IMR-90 (cell line): ENCODE measurements at regions not wholly inside any gene's neighbourhood (a gene's known extent, or its start where the extent isn't known, plus 50 kb on each side); places are given as distances from the start of the nearest gene placed in this dataset.

Experiments used
- ATAC-seq: fragments of 200-7000 bp; cut with Tn5 transposase; 2 replicates; pipeline ENCODE4 v1.9.1; 2020; ENCODE audit warnings: low read depth, mild to moderate bottlenecking, moderate library complexity
- BruUV-seq: library from RNA; stranded (reverse); fragments of 400-500 nt; replicated peaks from 2 replicates; lab custom pipeline; 2021; lab: Mats Ljungman, UMichigan
- CTCF ChIA-PET: fragments of 300-600 bp; formaldehyde crosslinking; extraction: SDS; loops from one replicate; lab custom pipeline; 2021; ENCODE audit warnings: antibody characterized with exemption; lab: Yijun Ruan, JAX
- POLR2A ChIA-PET: fragments of 300-600 bp; sonication (Branson Sonifier 250); formaldehyde crosslinking; loops from one replicate; lab custom pipeline; 2022; ENCODE audit warnings: antibody characterized with exemption; ENCODE audit not compliant: unreplicated experiment; lab: Charles Lee
- DNase-seq: peaks from one replicate; pipeline ENCODE4 v3.0.0; 2013
- H2AFZ ChIP-seq: replicated peaks from 2 replicates; pipeline ENCODE3; 2013; ENCODE audit warnings: low read length, mild to moderate bottlenecking; ENCODE audit not compliant: poor library complexity
- H2AK5ac ChIP-seq: 2 replicates; pipeline ENCODE4 v1.6.1; 2013; ENCODE audit warnings: low read depth, low read length, inconsistent platforms
- H2AK9ac ChIP-seq: replicated peaks from 2 replicates; pipeline ENCODE3; 2013; ENCODE audit warnings: mild to moderate bottlenecking, low read depth, low read length, moderate library complexity; ENCODE audit not compliant: poor library complexity
- H2BK120ac ChIP-seq: 2 replicates; pipeline ENCODE4 v1.6.1; 2013; ENCODE audit warnings: low read depth, low read length, inconsistent platforms
- H2BK15ac ChIP-seq: 3 replicates; pipeline ENCODE4 v1.6.1; 2013; ENCODE audit warnings: low read depth, low read length, inconsistent platforms
- H2BK20ac ChIP-seq: 2 replicates; pipeline ENCODE4 v1.6.1; 2013; ENCODE audit warnings: low read depth, mild to moderate bottlenecking, inconsistent platforms, low read length, moderate library complexity
- H2BK5ac ChIP-seq: 2 replicates; pipeline ENCODE4 v1.6.1; 2013; ENCODE audit warnings: mild to moderate bottlenecking, low read depth, low read length, inconsistent platforms; ENCODE audit not compliant: poor library complexity, severe bottlenecking
- H3K14ac ChIP-seq: replicated peaks from 2 replicates; pipeline ENCODE4 v1.6.1; 2013; ENCODE audit warnings: low read depth, low read length, inconsistent platforms
- H3K18ac ChIP-seq: 2 replicates; pipeline ENCODE4 v1.6.1; 2013; ENCODE audit warnings: low read depth, low read length, control low read depth
- H3K23ac ChIP-seq: 2 replicates; pipeline ENCODE4 v1.6.1; 2013; ENCODE audit warnings: low read depth, low read length, inconsistent platforms
- H3K27ac ChIP-seq: 2 replicates; pipeline ENCODE4 v1.5.1; 2013; ENCODE audit warnings: mild to moderate bottlenecking, control low read depth, low read length; ENCODE audit not compliant: insufficient read depth
- H3K27me3 ChIP-seq: 2 replicates; pipeline ENCODE4 v1.6.1; 2013; ENCODE audit warnings: low read length; ENCODE audit not compliant: control insufficient read depth, insufficient read depth
- H3K36me3 ChIP-seq: 2 replicates; pipeline ENCODE4 v1.6.1; 2013; ENCODE audit warnings: low read length, mixed read lengths; ENCODE audit not compliant: control insufficient read depth, insufficient read depth
- H3K4ac ChIP-seq: 2 replicates; pipeline ENCODE4 v1.6.1; 2013; ENCODE audit warnings: low read depth, low read length, inconsistent platforms
- H3K4me1 ChIP-seq: 2 replicates; pipeline ENCODE4 v1.6.1; 2013; ENCODE audit warnings: low read length, mixed read lengths; ENCODE audit not compliant: control insufficient read depth, insufficient read depth
- H3K4me2 ChIP-seq: 2 replicates; pipeline ENCODE4 v1.6.1; 2013; ENCODE audit warnings: low read depth, mild to moderate bottlenecking, control low read depth, low read length, moderate library complexity
- H3K4me3 ChIP-seq: 2 replicates; pipeline ENCODE4 v1.5.1; 2013; ENCODE audit warnings: low read depth, mild to moderate bottlenecking, control low read depth, low read length, moderate library complexity; ENCODE audit not compliant: insufficient read depth
- H3K56ac ChIP-seq: 2 replicates; pipeline ENCODE4 v1.6.1; 2013; ENCODE audit warnings: low read length, inconsistent platforms; ENCODE audit not compliant: insufficient read depth; ENCODE audit errors: extremely low read depth
- H3K79me1 ChIP-seq, 2 experiments: 2 replicates each; pipeline ENCODE4 v1.6.1; 2013; ENCODE audit warnings: low read length in 2 of 2, inconsistent platforms in 1 of 2, low read depth in 1 of 2
- H3K9ac ChIP-seq: 2 replicates; pipeline ENCODE4 v1.6.1; 2013; ENCODE audit warnings: low read depth, low read length, control low read depth
- H3K9me1 ChIP-seq: 2 replicates; pipeline ENCODE4 v1.6.1; 2013; ENCODE audit warnings: low read length, inconsistent platforms; ENCODE audit not compliant: insufficient read depth
- H3K9me3 ChIP-seq: 2 replicates; pipeline ENCODE4 v1.6.1; 2013; ENCODE audit warnings: low read length; ENCODE audit not compliant: control insufficient read depth, insufficient read depth
- H4K20me1 ChIP-seq: 2 replicates; pipeline ENCODE4 v1.6.1; 2013; ENCODE audit warnings: low read length, inconsistent platforms; ENCODE audit not compliant: insufficient read depth
- H4K5ac ChIP-seq: 2 replicates; pipeline ENCODE4 v1.6.1; 2013; ENCODE audit warnings: mild to moderate bottlenecking, low read depth, low read length, control low read depth
- H4K8ac ChIP-seq, 2 experiments: 2 replicates each; pipeline ENCODE4 v1.6.1; 2013; ENCODE audit warnings: low read depth in 2 of 2, low read length in 2 of 2, control low read depth in 1 of 2, inconsistent platforms in 1 of 2
- H4K91ac ChIP-seq: 2 replicates; pipeline ENCODE4 v1.6.1; 2013; ENCODE audit warnings: low read depth, low read length, inconsistent platforms; ENCODE audit not compliant: insufficient read depth
- BHLHE40 ChIP-seq: fragments of 150-350 bp; IDR thresholded peaks from 2 replicates; pipeline ENCODE4 v1.6.1; 2016; ENCODE audit warnings: mild to moderate bottlenecking, low read depth, low read length
- CEBPB ChIP-seq: IDR thresholded peaks from 2 replicates; pipeline ENCODE4 v1.6.1; 2012; ENCODE audit warnings: low read depth, low read length, improper control_type of control experiment
- CHD1 ChIP-seq: IDR thresholded peaks from 2 replicates; pipeline ENCODE4 v1.6.1; 2012; ENCODE audit warnings: low read depth, low read length, improper control_type of control experiment
- ELK1 ChIP-seq: fragments of 150-350 bp; IDR thresholded peaks from 2 replicates; pipeline ENCODE4 v1.6.1; 2016; ENCODE audit warnings: low read depth, mild to moderate bottlenecking, low read length, moderate library complexity, borderline replicate concordance
- FOS ChIP-seq: fragments of 150-350 bp; IDR thresholded peaks from 2 replicates; pipeline ENCODE4 v1.6.1; 2016; ENCODE audit warnings: low read depth, low read length
- MAFK ChIP-seq: IDR thresholded peaks from 2 replicates; pipeline ENCODE4 v1.6.1; 2012; ENCODE audit warnings: low read depth, low read length, improper control_type of control experiment
- MAZ ChIP-seq: IDR thresholded peaks from 2 replicates; pipeline ENCODE4 v1.6.1; 2012; ENCODE audit warnings: low read depth, mild to moderate bottlenecking, low read length, improper control_type of control experiment, moderate library complexity, borderline replicate concordance
- NFE2L2 ChIP-seq: fragments of 150-350 bp; IDR thresholded peaks from 2 replicates; pipeline ENCODE4 v1.6.1; 2016; ENCODE audit warnings: low read depth, mild to moderate bottlenecking, low read length
- POLR2A ChIP-seq: IDR thresholded peaks from 2 replicates; pipeline ENCODE4 v1.6.1; 2012; ENCODE audit warnings: mild to moderate bottlenecking, low read depth, low read length
- RAD21 ChIP-seq: IDR thresholded peaks from 2 replicates; pipeline ENCODE4 v1.6.1; 2012; ENCODE audit warnings: low read length, improper control_type of control experiment
- RCOR1 ChIP-seq: IDR thresholded peaks from 2 replicates; pipeline ENCODE4 v1.6.1; 2012; ENCODE audit warnings: mild to moderate bottlenecking, low read length, improper control_type of control experiment; ENCODE audit not compliant: insufficient replicate concordance
- RFX5 ChIP-seq: IDR thresholded peaks from 2 replicates; pipeline ENCODE4 v1.8.0; 2012; ENCODE audit warnings: low read depth, mild to moderate bottlenecking, low read length, moderate library complexity
- SMC3 ChIP-seq: fragments of 150-350 bp; IDR thresholded peaks from 2 replicates; pipeline ENCODE4 v1.6.1; 2016; ENCODE audit warnings: low read depth, mild to moderate bottlenecking, antibody characterized with exemption, low read length, moderate library complexity
- WGBS, 2 experiments: methylation state at CpG; one replicate each; pipeline versions ENCODE4 v1.1.5 to v1.1.7; 2013; ENCODE audit warnings: missing lambda C conversion rate in 2 of 2; ENCODE audit not compliant: insufficient read length in 1 of 2; ENCODE audit errors: extremely low coverage in 2 of 2; 5-methylcytosine and 5-hydroxymethylcytosine counted together
- dilution Hi-C: fragments of 300-500 bp; cut with HindIII; formaldehyde crosslinking; loops from one replicate; pipeline ENCODE4 v1.14.3; 2018; ENCODE audit warnings: low sequenced_read_pairs; ENCODE audit not compliant: unreplicated experiment
- in situ Hi-C: fragments of 300-500 bp; cut with MboI; formaldehyde crosslinking; loops from 3 replicates; pipeline ENCODE4 v1.14.3; 2019; ENCODE audit warnings: low sequenced_read_pairs, inconsistent platforms, mixed read lengths
- intact Hi-C: fragments of 100-400 bp; cut with micrococcal nuclease; formaldehyde crosslinking; loops from 2 replicates; pipeline ENCODE4 v1.10.0; 2022
- TF ChIP-seq, protein P1 (sequence below): conservative IDR thresholded peaks from 2 replicates; pipeline ENCODE4 v1.5.1; 2012; ENCODE audit warnings: mild to moderate bottlenecking, low read depth, low read length, improper control_type of control experiment
- TF ChIP-seq, protein P2 (sequence below): fragments of 150-350 bp; IDR thresholded peaks from 2 replicates; pipeline ENCODE4 v1.6.1; 2017; ENCODE audit warnings: mild to moderate bottlenecking, antibody characterized with exemption, low read length, low read depth

- H3K9me3 ChIP-seq = no peaks in the 10 kb centered on the region
- no peak overlapping the region for H3K14ac ChIP-seq
- in situ Hi-C loops (no loop called here), dilution Hi-C loops (no loop called here), intact Hi-C loops (no loop called here)
- no peak overlapping the region for H4K5ac ChIP-seq
- no peak overlapping the region for H2BK120ac ChIP-seq
- H2BK15ac ChIP-seq = no peak overlapping the region
- POLR2A ChIA-PET = no interaction called here
- ATAC-seq (no peak), DNase-seq (no peak)
- H3K9ac ChIP-seq = no peak overlapping the region
- no peak overlapping the region for H3K4me3 ChIP-seq
- H2AK9ac ChIP-seq = no peak overlapping the region
- no peak overlapping the region for H2AK5ac ChIP-seq
- H3K23ac ChIP-seq = no peak overlapping the region
- H4K91ac ChIP-seq = no peak overlapping the region
- no peaks in the 10 kb centered on the region for H4K20me1 ChIP-seq
- H3K36me3 ChIP-seq = no peaks in the 10 kb centered on the region
- no peak overlapping the region for H3K18ac ChIP-seq
- TF ChIP-seq MAZ (no peak), NFE2L2 (no peak), BHLHE40 (no peak), SMC3 (no peak), POLR2A (no peak), RFX5 (no peak), ELK1 (no peak), CHD1 (no peak), FOS (no peak), CEBPB (no peak), MAFK (no peak), RCOR1 (no peak), RAD21 (no peak)
- TF ChIP-seq, protein P1, sequence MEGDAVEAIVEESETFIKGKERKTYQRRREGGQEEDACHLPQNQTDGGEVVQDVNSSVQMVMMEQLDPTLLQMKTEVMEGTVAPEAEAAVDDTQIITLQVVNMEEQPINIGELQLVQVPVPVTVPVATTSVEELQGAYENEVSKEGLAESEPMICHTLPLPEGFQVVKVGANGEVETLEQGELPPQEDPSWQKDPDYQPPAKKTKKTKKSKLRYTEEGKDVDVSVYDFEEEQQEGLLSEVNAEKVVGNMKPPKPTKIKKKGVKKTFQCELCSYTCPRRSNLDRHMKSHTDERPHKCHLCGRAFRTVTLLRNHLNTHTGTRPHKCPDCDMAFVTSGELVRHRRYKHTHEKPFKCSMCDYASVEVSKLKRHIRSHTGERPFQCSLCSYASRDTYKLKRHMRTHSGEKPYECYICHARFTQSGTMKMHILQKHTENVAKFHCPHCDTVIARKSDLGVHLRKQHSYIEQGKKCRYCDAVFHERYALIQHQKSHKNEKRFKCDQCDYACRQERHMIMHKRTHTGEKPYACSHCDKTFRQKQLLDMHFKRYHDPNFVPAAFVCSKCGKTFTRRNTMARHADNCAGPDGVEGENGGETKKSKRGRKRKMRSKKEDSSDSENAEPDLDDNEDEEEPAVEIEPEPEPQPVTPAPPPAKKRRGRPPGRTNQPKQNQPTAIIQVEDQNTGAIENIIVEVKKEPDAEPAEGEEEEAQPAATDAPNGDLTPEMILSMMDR = no peak
- TF ChIP-seq, protein P2, sequence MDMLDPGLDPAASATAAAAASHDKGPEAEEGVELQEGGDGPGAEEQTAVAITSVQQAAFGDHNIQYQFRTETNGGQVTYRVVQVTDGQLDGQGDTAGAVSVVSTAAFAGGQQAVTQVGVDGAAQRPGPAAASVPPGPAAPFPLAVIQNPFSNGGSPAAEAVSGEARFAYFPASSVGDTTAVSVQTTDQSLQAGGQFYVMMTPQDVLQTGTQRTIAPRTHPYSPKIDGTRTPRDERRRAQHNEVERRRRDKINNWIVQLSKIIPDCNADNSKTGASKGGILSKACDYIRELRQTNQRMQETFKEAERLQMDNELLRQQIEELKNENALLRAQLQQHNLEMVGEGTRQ = no peak
- no TSS peak for BruUV-seq
- H3K4me2 ChIP-seq = no peak overlapping the region
- H3K79me1 ChIP-seq = no peaks in the 10 kb centered on the region
- no peak overlapping the region for H4K8ac ChIP-seq
- H3K27ac ChIP-seq = no peak overlapping the region
- H3K4ac ChIP-seq = no peak overlapping the region
- WGBS, 2 experiments = 60% methylated on average over 1 of the region's 2 CpGs; no CpG with 5 or more reads in 1 of the 2 experiments
- CTCF ChIA-PET = no interaction called here
- no peaks in the 10 kb centered on the region for H3K27me3 ChIP-seq
- H3K4me1 ChIP-seq = no peaks in the 10 kb centered on the region
- H3K56ac ChIP-seq = no peak overlapping the region
- H2BK5ac ChIP-seq = no peak overlapping the region
- H3K9me1 ChIP-seq = no peaks in the 10 kb centered on the region
- H2AFZ ChIP-seq = no peak overlapping the region
- no peak overlapping the region for H2BK20ac ChIP-seq
These were observed 209.9 kb downstream of the RNF144A start for GRCh38 chr2:7127156-7127555.
